PFSK-1 (cell line): ENCODE measurements at regions not wholly inside any gene's neighbourhood (a gene's known extent, or its start where the extent isn't known, plus 50 kb on each side); places are given as distances from the start of the nearest gene placed in this dataset.

Experiments
- FOXP2 ChIP-seq: optimal IDR thresholded peaks from 2 replicates; pipeline ENCODE3; 2011; ENCODE audit warnings: borderline replicate concordance, control low read depth, inconsistent platforms; ENCODE audit not compliant: insufficient read depth; ENCODE audit errors: extremely low read length, extremely low read depth
- POLR2AphosphoS5 ChIP-seq: IDR thresholded peaks from 2 replicates; pipeline ENCODE4 v1.6.1; 2012; ENCODE audit warnings: low read depth, mild to moderate bottlenecking, control low read depth, low read length, moderate library complexity
- REST ChIP-seq, 2 experiments: IDR thresholded peaks; 2 replicates each; pipeline versions ENCODE4 v1.6.1 to v1.8.0; 2011 to 2012; ENCODE audit warnings: low read depth in 2 of 2, low read length in 2 of 2, control low read depth in 1 of 2, inconsistent platforms in 1 of 2, mild to moderate bottlenecking in 1 of 2, moderate library complexity in 1 of 2; ENCODE audit not compliant: insufficient read depth in 1 of 2
- TAF1 ChIP-seq: IDR thresholded peaks from 2 replicates; pipeline ENCODE4 v1.6.1; 2012; ENCODE audit warnings: low read length, control low read depth, borderline replicate concordance; ENCODE audit not compliant: insufficient read depth

GRCh38 chr10:107492389-107492788 is 327.9 kb upstream of the SORCS1 start:
- TF ChIP-seq POLR2AphosphoS5: no peak
- no peak for TF ChIP-seq TAF1
- no peak for TF ChIP-seq FOXP2
- TF ChIP-seq REST (IDR thresholded peaks at IDR 0.05; ENCODE audit: insufficient read depth in 1 of 2, low read depth in 2 of 2, low read length in 2 of 2): no peak
